Epidermal melanocyte (primary cell): ENCODE measurements at regions not wholly inside any gene's neighbourhood (a gene's known extent, or its start where the extent isn't known, plus 50 kb on each side); places are given as distances from the start of the nearest gene placed in this dataset.

Experiments
- DNase-seq: peaks from one replicate; pipeline ENCODE4 v3.0.0; 2011; ENCODE audit warnings: low spot score; ENCODE audit not compliant: insufficient read length

DNA sequence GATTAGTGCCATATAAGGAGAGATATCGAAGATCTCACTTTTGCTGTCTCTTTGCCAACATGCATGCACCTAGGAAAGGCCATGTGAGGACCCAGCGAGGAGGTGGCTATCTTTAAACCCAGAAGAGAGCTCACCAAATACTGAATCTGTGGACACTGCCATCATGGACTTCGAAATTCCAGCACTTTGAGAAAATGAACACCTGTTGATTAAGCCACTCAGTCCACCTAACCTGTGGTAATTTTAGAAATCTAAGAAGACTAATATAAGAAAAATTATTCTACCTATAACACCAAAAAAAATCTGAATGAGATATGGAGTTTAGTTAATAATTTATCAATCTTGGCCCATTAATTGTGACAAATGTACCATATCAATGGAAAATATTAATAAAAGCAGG is 193.6 kb upstream of the CARD18 start:
- DNase-seq, result no peak

DNA sequence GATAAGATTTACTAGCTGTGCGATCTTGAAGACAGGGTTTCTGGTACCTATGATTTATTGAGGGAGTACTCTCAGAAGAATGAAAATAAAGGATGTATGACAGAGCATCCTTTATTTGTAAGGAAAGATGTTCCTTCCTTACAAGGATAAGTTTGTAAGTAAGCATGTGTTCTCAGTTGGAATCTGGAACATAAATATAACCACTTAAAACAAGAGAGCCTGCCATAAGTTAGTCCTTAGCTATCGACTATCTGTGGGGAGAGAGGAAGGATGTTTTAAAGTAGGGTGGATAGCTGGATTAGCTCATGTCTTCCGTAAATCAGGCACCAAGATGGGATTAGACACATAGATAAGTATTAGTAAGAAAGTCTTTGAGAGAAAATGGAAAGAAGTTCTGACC is 192.6 kb upstream of the CARD18 start:
- DNase-seq, result no peak

DNA sequence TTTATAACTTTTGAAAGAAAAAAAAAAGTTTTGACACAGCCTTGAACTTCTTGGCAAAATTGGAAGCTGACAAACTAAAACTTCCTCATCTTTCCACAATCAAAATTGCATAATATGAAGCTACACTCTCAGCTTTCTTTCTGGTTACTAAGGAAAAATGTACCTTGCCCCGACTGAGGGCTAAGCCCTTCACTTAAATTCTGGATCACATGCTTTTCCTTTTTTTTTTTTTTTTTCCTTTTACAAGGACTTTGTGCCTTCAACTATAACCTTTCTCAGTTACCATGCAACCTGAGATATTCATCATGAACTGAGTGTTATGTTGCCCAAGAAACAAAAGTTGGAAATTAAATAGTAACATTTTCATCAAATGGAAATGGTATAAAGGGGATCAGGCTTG is 188.5 kb upstream of the CARD18 start:
- DNase-seq, result no peak

DNA sequence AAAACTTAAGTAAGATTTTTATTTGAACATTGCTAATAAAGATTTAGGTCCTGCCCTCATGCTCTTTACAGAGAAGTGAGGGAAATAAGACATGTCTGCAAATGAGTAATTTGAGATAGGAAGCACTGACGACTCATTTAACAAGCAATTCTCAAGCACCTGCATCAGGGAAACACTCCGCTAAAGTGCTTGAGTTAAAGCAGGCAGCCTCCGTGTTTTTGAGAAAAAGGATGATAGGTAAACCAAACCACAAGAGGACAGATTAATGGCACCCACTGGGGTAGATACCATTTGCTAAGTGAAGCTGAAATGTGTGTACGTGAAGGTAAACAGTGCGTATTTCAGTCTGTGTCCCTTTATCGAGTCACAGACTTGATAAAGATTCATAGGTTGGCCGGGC is 184.6 kb upstream of the CARD18 start:
- DNase-seq, result no peak

DNA sequence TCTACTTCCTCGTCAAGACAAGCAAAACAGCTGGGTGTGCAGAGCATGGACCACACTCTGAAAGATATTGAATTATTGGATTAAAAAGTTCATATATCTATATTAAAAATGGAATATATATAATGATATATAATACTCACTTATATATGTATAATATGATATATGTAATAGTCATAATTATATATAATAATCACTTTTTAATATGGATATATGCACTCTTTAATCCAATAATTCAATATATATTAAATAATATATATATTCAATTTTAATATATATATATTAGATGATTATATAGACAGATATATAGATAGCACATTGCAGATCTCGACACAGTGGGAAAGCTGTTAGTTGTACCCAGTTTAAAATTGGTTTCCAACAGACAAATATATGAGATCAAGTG is 182.1 kb upstream of the CARD18 start:
- no peak for DNase-seq

DNA sequence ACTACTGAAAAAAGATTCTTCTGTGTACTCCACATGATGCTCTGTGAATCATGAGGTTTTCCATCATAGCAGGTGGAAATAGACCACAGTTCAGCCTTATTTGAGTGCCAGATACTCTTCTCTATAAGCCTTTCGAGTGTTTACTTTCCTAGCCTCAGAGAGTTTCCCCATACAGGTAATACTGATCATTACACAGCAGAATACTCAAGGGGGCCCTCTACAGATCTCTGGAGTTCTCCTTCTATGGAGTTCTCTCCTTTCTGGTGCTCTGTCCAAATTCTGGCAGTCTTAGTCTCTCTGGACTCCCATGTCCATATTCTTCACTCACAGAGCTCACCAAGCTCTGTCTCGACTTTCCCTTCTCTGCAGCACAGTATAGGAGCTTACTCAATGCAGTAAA is 175.7 kb upstream of the CARD18 start:
- DNase-seq, result no peak

DNA sequence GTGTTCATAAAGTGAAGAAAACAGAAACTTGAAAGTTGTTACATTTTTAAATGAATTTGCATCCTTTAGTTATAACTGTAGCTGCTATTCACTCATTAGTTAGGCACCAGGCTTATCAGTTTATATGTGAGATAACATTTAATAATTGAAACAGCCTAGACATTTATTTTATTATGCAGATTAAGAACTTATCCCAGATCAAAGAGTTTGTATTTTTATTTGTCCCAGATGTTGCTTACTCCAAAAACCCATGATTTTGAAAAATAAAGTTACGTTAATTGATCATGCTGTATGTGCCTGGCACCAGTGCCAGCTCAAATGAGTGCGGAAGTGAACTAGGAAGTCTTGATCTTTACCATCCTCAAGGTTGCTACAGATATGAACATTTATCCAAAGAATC is 172.7 kb upstream of the CARD18 start:
- no peak for DNase-seq

DNA sequence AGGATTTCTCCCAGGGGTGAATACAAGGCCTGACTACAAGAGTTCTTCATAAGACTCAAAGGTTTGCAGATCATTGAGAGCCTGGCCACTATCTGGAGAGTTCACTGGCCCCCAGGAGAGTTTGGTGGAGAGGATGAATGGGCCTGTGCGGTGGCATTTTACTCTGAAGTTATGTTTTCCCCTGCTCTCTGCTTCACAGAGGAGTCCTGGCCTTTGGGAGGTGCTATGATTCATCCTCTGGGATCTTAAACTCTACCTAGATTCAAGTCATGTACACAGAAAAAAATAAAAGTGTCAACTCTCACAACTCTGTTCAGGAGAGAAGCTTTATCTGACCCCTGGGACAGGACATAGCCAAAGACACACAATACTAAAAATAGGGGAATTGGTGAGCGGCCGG is 159.1 kb upstream of the CARD18 start:
- DNase-seq, result no peak

DNA sequence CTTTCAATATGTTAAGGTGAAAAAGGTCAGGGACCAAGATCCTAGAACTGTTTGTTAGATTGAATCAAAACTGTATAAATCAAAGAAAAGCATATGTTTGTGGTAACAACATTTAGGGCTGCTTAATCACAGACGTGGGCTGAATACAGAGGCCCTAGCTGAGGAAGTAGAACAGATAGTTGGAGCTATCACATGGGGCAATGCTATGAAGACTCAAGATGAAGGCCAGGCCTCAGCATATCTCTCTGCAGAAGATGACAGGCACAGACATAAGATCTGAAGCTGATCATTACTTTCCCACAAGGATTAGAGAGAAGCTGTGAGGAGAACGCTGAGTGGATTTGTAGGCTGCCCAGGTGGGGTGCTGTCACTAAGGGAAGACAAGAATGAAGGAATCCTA is 158.6 kb upstream of the CARD18 start:
- no peak for DNase-seq

DNA sequence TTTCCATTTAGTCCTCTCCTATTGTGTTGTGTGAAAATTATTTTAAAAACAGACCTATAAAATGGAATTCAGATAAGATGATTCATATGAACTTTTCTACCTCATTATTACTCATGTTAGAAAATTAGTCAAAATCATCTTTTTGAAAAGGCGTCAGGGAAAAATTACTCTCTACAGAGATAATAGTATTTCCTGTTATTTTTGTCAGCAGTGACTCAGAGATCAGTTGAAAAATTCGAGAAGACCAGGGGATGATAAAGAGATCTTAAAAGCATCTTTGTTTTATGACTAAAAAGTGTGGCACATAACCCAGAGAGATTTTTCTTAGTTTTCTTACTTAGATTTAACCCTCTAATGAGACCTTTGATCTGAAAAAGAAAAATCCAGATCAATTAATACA is 157.9 kb upstream of the CARD18 start:
- no peak for DNase-seq

DNA sequence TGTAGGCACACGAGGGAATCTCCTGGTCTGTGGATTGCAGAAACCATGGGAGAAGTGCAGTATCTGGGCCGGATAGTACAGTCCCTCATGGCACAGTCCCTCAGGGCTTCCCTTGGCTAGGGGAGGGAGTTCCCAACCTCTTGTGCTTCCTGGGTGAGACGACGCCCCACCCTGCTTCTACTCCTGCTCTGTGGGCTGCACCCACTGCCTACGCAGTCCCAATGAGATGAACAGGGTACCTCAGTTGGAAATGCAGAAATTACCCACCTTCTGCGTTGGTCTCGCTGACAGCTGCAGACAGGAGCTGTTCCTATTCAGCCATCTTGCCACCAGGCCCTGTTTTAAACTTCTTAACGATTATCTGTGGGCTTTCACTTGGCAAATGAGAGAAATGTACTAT is 157.2 kb upstream of the CARD18 start:
- no peak for DNase-seq

DNA sequence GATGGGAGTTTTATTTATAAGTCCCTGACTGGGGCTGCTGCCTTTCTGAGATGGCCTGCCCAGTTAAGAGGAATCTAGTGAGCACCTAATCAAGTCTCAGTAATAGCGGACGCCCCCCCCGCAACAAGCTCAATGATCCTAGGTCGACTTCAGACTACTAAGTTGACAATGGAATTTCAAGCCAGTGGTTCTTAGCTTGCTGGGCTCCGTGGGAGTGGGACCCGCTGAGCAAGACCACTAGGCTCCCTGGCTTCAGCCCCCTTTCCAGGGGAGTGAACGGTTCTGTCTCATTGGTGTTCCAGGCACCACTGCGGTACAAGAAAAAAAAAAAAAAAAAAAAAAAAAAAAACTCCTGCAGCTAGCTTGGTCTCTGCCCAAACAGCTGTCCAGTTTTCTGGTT is 156.8 kb upstream of the CARD18 start:
- DNase-seq, result no peak

DNA sequence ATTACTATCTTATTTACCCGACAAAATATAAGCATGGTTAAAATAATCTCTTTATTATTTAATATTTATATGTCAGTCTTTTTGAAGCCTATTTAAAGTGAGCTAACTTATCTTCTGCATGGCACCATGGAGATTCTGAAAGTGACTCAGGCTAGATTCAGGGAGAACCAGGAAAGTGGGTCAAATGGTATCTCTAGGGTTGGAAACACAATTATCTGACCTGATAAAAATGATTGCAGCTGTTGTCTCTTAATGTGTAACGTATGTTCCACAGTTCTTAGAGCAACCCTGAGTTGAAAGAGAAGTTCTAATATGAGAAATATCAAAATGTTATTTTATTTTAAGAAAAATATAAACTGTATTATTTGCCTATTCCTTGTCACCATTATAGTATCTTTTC is 143.1 kb upstream of the CARD18 start:
- DNase-seq, result no peak

DNA sequence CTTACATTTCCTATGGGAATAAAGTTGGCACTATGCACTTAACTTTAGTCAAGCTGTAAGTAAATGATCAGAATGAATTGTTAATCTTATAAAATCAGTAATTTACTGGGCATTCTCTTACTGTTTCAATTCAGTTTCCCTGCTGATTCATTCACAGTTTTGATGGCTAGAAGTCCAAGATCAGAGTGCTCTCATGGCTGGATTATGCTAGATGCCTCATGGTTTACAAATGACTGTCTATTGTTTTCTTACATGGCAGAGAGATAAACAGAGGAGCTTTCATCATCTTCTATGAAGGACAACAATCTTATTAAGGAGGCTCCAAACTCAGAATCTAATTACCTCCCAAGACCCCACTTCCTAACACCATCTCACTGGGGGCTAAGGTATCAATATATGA is 135.1 kb upstream of the CARD18 start:
- DNase-seq, result no peak

DNA sequence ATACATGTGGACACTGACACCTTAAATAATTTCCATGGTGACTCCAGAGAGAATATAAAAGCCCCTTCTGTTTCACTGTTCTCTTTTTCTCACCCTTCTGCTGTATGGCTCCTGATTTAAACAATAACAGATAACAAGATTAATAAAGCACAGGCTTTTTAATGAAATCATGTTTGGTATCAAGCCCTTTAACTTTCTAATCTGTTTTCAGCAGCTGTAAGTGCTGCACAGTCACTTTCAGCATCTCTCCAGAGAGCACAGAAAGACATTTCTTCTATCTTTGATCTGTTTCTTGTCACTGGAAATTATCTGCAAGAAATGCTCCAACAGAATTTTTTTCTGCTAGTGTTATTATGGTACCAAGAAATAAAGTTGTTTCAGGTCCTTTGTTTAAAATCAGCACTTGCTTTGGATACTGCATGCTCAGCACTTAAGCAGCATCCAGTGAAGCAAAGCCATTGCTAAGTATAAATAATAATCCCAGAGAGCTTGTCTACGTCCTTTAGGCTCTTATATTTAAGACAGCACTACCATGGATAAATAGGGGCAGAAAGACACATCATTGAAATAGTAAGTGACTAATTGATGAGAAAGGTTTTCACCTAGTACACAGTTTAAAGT is 134.2 kb upstream of the CARD18 start:
- no peak for DNase-seq

DNA sequence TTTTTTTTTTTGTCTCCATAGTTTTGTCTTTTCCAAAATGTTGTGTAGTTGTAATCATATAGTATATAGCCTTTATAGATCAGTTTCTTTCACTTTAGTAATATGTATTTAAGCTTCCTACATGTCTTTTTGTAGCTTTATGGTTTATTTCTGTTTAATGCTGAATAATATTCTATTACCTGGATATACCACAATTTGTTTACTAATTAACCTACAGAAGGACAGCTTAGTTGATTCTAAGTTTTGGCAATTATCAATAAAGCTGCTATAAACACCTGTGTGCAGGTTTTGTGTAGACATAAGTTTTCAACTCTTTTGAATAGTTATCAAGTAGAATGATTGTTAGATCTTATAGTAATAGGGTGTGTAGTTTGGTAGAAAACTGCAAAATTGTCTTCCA is 130.3 kb upstream of the CARD18 start:
- no peak for DNase-seq

DNA sequence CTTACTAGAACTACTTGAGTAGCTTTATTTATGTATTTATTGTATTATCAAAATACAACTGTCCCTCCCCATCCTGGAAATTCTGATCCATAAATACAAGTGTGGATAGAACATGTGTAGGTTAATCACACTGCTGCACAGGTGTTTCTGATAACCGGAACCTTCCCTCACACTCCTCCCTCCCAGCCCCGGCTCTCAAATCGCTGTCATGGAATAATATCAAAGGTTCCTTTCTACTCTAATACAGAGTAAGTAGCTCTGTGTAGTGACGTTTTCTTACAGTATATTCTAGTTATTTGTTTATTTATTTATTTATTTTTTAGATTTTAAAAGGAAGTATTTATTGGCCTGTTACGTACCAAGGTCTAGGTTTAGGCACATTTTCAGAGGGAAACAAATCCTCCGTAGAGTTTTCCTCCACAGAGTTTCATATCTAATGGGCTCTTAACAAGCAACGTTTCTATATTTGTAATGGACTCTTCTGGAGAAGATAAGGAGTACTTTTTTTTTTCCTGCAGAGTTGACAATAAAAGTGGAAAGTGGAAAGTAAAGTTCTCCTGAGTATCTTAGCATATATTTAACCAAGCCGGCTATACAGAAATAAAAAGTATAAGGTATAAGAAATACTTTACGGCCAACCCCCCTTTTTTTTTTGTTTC is 129.0 kb upstream of the CARD18 start:
- no peak for DNase-seq

DNA sequence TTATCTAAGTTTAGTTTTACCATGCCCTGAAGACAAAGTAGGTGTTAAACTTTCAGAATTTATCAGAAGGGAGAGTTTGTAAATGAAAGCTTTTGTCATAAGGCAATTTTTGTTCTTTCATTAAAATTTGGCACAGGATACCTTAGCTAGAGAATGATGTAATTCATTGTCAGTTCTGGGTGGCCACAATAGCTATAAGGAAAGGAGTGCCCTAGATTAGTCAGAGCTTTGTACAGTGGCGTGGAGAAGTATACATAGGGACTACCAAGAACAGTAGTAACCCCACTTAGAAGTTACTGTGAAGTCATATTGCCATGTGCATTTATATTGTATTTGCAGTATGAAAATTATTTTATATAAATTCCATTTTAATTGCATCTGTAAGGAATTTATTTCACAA is 126.3 kb upstream of the CARD18 start:
- no peak for DNase-seq

DNA sequence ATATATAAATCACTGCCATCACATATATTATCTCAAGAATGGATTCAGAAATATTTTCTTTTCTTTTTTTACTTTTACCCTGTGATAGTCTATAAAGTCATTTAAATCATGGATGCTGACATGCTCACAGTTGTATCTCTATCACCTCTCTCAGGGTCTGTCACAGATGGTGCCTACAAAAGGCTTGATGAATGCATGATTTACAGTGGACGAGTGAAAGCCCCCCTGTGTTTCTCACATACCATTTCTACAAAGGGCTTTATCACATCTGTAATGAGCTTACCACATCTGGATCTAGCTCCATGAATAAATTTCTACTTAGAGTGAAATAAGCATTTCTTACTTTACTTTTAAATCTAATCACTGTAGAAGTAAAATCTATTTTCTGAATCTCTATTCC is 121.4 kb upstream of the CARD18 start:
- DNase-seq, result no peak

DNA sequence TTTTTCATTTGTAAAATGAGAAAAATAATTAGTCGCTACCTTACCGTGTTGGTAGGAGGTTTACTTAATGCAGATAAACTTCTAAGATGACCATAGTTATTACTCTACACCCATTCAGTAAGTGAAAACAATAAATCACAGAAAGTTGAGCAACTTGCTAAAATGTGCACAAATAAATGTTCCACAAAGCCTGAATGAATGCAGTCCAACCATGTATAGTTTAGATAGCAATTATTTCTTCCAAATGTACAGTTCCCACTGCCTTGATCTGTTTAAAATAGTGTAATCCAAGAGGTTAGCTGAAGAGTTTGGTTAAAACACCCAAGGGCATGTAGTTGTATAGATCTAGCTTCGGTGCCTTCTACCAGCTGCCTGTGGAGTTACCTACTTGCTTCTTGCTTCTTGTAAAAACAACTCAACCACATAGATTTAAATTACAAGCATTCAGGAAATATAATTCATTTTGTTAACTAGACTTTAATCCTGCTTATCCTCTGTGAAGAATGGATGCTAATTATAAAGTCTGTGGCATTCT is 106.3 kb upstream of the CARD18 start:
- no peak for DNase-seq

DNA sequence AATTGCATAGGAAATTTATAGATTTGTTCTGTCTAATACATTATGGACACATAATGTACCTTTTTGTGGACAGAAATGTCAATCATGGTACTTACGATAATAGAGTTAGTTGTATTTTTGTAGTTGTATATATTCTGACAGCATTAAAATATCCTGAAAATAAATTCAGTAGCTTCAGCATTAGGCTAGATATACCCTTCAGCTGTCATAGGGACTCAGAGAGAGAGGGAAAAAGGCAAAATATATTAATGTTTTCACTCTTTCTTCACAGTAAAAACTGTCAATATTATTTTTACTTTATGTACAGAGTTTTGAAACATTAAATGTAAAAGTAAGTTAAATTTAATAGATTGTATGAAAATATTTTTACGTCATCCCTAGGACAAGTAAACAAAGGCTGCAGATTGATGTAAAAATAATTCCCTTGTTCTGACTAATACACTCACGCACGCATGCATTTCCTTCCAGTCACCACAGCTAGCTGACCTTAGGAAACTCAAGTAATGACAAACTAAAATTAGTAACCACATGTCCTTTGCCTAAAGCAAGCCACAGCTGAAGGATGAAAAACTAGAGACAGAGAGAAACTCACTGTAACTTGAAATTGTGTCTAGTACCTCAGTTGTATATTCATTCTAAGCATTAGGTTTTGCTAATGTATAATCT is 104.7 kb upstream of the CARD18 start:
- DNase-seq, result peak; percentile 62

DNA sequence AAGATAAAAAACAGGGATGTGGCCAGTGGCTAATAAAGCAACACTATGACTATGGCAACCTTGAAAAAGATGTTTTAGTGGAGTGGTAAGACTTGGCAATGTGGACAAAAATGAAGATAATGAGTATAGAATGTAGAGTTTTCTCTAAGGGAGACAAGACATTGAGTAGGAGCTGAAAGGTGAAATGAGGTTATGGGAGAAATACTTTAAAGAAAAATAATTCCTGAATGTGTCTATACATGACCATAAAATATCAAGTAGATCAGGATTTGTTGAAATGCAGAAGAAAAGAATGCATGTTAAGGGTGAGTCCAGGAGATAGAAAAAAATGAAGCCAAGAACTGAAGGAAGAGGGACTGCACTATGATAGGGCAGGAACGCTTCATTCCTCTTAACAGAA is 101.6 kb upstream of the CARD18 start:
- no peak for DNase-seq

DNA sequence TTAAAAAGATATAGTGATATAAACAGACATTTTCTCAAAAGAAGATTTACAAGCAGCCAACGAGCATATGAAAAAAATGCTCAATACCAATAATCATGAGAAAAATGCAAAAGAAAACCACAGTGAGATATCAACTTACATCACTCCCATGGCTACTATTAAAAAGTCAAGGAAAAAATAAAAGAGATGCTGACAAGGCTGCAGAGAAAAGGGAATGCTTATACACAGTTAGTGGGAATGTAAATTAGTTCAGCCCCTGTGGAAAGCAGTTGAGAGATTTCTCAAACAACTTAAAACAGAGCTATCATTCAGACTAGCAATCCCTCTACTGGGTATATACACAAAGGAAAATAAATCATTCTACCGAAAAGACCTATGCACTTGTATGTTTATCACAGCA is 97.1 kb upstream of the CARD18 start:
- DNase-seq, result no peak
